Natural killer cell (primary cell): ENCODE measurements at regions not wholly inside any gene's neighbourhood (a gene's known extent, or its start where the extent isn't known, plus 50 kb on each side); places are given as distances from the start of the nearest gene placed in this dataset.

ENCODE experiments used
- ATAC-seq, 3 donors: fragments of 150-1000 bp in 2 of 3; fragments of 200-7000 bp in 1 of 3; cut with Tn5 transposase; 1 replicate in 1 of 3; 2 replicates in 2 of 3; pipeline ENCODE4 v1.10.0; 2021; ENCODE audit warnings: mild to moderate bottlenecking in 2 of 3, moderate library complexity in 2 of 3
- DNase-seq, 2 donors: peaks; one replicate each; pipeline versions ENCODE4 v3.0.0 to v3.0.0-alpha.2; 2013 to 2021; ENCODE audit warnings: mixed read lengths in 1 of 2
- H3K27ac ChIP-seq: one replicate; pipeline ENCODE4 v1.5.1; 2013; ENCODE audit warnings: mild to moderate bottlenecking, low read length
- H3K27me3 ChIP-seq: one replicate; pipeline ENCODE4 v1.6.1; 2013; ENCODE audit warnings: low read length; ENCODE audit not compliant: control insufficient read depth, insufficient read depth
- H3K36me3 ChIP-seq: one replicate; pipeline ENCODE4 v1.6.1; 2013; ENCODE audit warnings: low read length; ENCODE audit not compliant: control insufficient read depth, insufficient read depth
- H3K4me1 ChIP-seq: one replicate; pipeline ENCODE4 v1.6.1; 2013; ENCODE audit warnings: low read length; ENCODE audit not compliant: control insufficient read depth, insufficient read depth
- H3K4me3 ChIP-seq: one replicate; pipeline ENCODE4 v1.5.1; 2013; ENCODE audit warnings: low read length
- H3K9me3 ChIP-seq: one replicate; pipeline ENCODE4 v1.6.1; 2013; ENCODE audit warnings: low read length; ENCODE audit not compliant: control insufficient read depth, insufficient read depth
- H3K27ac Mint-ChIP-seq, 2 donors: one replicate each; pipeline ENCODE4 v1.8.0; 2022; ENCODE audit warnings: mild to moderate bottlenecking in 2 of 2, mixed read lengths in 2 of 2, moderate library complexity in 1 of 2
- H3K27me3 Mint-ChIP-seq, 2 donors: one replicate each; pipeline ENCODE4 v1.8.0; 2022; ENCODE audit warnings: low read depth in 2 of 2, mixed read lengths in 2 of 2
- H3K36me3 Mint-ChIP-seq: one replicate; pipeline ENCODE4 v1.8.0; 2022; ENCODE audit warnings: mixed read lengths
- H3K4me1 Mint-ChIP-seq, 2 donors: one replicate each; pipeline ENCODE4 v1.8.0; 2022; ENCODE audit warnings: mixed read lengths in 2 of 2
- H3K4me3 Mint-ChIP-seq: one replicate; pipeline ENCODE4 v1.8.0; 2022; ENCODE audit warnings: mild to moderate bottlenecking, moderate library complexity, mixed read lengths
- H3K9me3 Mint-ChIP-seq, 2 donors: one replicate each; pipeline ENCODE4 v1.8.0; 2022; ENCODE audit warnings: mixed read lengths in 2 of 2
- CTCF ChIP-seq: fragments of 200-600 bp; IDR thresholded peaks from one replicate; pipeline ENCODE4 v1.8.0; 2022; ENCODE audit warnings: antibody characterized with exemption
- WGBS: methylation state at CpG from one replicate; pipeline ENCODE4 v1.1.7; 2013; ENCODE audit warnings: missing lambda C conversion rate; ENCODE audit not compliant: insufficient coverage; 5-methylcytosine and 5-hydroxymethylcytosine counted together
- intact Hi-C: fragments of 100-400 bp; cut with micrococcal nuclease; formaldehyde crosslinking; loops from one replicate; pipeline ENCODE4 v1.14.2; 2022

- H3K9me3 Mint-ChIP-seq, result peaks cover 5 to 18% of the 10 kb centered on the region in 2 donors
- Histone ChIP-seq H3K27me3 (no peaks in the 10 kb centered on the region), H3K36me3 (no peaks in the 10 kb centered on the region), H3K4me3 (no peak overlapping the region), H3K27ac (no peak overlapping the region), H3K9me3 (no peaks in the 10 kb centered on the region), H3K4me1 (no peaks in the 10 kb centered on the region)
- no peak for DNase-seq
- H3K4me1 Mint-ChIP-seq, result no peaks in the 10 kb centered on the region
- TF ChIP-seq CTCF, result no peak
- no peaks in the 10 kb centered on the region for H3K36me3 Mint-ChIP-seq
- 72% methylated on average over 3 of the region's 6 CpGs for WGBS
- H3K4me3 Mint-ChIP-seq, result no peak overlapping the region
- no peak for ATAC-seq
- no peaks in the 10 kb centered on the region for H3K27me3 Mint-ChIP-seq
- no peak overlapping the region for H3K27ac Mint-ChIP-seq
- intact Hi-C loops, result no loop called here
Measured at GRCh38 chr2:188065386-188065785, 226.3 kb upstream of the GULP1 start.

- Mint-ChIP-seq H3K27me3 (no peaks in the 10 kb centered on the region), H3K36me3 (no peaks in the 10 kb centered on the region), H3K27ac (no peak overlapping the region), H3K4me1 (no peaks in the 10 kb centered on the region), H3K4me3 (no peak overlapping the region), H3K9me3 (peaks cover 8 to 21% of the 10 kb centered on the region in 2 donors)
- DNase-seq, result no peak
- 49% methylated on average over 4 of the region's 5 CpGs for WGBS
- ATAC-seq, result no peak
- no peaks in the 10 kb centered on the region for H3K36me3 ChIP-seq
- no peaks in the 10 kb centered on the region for H3K9me3 ChIP-seq
- no peaks in the 10 kb centered on the region for H3K4me1 ChIP-seq
- no peak overlapping the region for H3K4me3 ChIP-seq
- H3K27ac ChIP-seq, result no peak overlapping the region
- intact Hi-C loops, result no loop called here
- no peaks in the 10 kb centered on the region for H3K27me3 ChIP-seq
- TF ChIP-seq CTCF, result no peak
Measured at GRCh38 chr2:188068093-188068492, 223.6 kb upstream of the GULP1 start.

GRCh38 chr2:188076149-188077056 is 215.3 kb upstream of the GULP1 start:
- Mint-ChIP-seq H3K4me1 (no peaks in the 10 kb centered on the region), H3K36me3 (no peaks in the 10 kb centered on the region), H3K4me3 (no peak overlapping the region), H3K27ac (no peak overlapping the region), H3K27me3 (no peaks in the 10 kb centered on the region), H3K9me3 (peaks cover 22 to 33% of the 10 kb centered on the region in 2 donors)
- ATAC-seq (no peak), DNase-seq (no peak)
- Histone ChIP-seq H3K27ac (no peak overlapping the region), H3K4me1 (no peaks in the 10 kb centered on the region), H3K4me3 (no peak overlapping the region), H3K9me3 (no peaks in the 10 kb centered on the region), H3K36me3 (no peaks in the 10 kb centered on the region), H3K27me3 (no peaks in the 10 kb centered on the region)
- intact Hi-C loops, result no loop called here
- TF ChIP-seq CTCF, result no peak
- WGBS, result no CpG with 5 or more reads among the region's 2 CpGs

- Mint-ChIP-seq H3K36me3 (no peaks in the 10 kb centered on the region), H3K27me3 (no peaks in the 10 kb centered on the region), H3K4me3 (no peak overlapping the region), H3K27ac (no peak overlapping the region), H3K4me1 (no peaks in the 10 kb centered on the region), H3K9me3 (peaks cover 21 to 30% of the 10 kb centered on the region in 2 donors)
- Histone ChIP-seq H3K27ac (no peak overlapping the region), H3K9me3 (no peaks in the 10 kb centered on the region), H3K4me1 (no peaks in the 10 kb centered on the region), H3K4me3 (no peak overlapping the region), H3K27me3 (no peaks in the 10 kb centered on the region), H3K36me3 (no peaks in the 10 kb centered on the region)
- ATAC-seq, result no peak
- intact Hi-C loops, result no loop called here
- no peak for DNase-seq
- TF ChIP-seq CTCF, result no peak
Measured at GRCh38 chr2:188077757-188078156, 213.9 kb upstream of the GULP1 start.
